ENCODE measurements at regions not wholly inside any gene's neighbourhood (a gene's known extent, or its start where the extent isn't known, plus 50 kb on each side); places are given as distances from the start of the nearest gene placed in this dataset.

GRCh38 chr3:176554791-176555654 lies 642.3 kb downstream of the TBL1XR1 start:
- no peaks in the 10 kb centered on the region for H3K36me3 ChIP-seq (ENCODE audit: control insufficient read depth, insufficient read depth, low read length)
- H3K27ac ChIP-seq (ENCODE audit: insufficient read depth, low read length, poor library complexity, severe bottlenecking) = no peak overlapping the region
- no peaks in the 10 kb centered on the region for H3K9me3 ChIP-seq (ENCODE audit: control insufficient read depth, low read length)
- no peaks in the 10 kb centered on the region for H3K4me1 ChIP-seq (ENCODE audit: control insufficient read depth, insufficient read depth, low read length, poor library complexity, severe bottlenecking)
- DNase-seq = no peak
- H3K27me3 ChIP-seq (replicated peaks; ENCODE audit: control insufficient read depth, insufficient read depth, low read length, poor library complexity, severe bottlenecking) = no peaks in the 10 kb centered on the region
- no peak overlapping the region for H3K4me3 ChIP-seq (ENCODE audit: insufficient read depth, low read depth, low read length, poor library complexity, severe bottlenecking)

- no peaks in the 10 kb centered on the region for H3K36me3 ChIP-seq (ENCODE audit: control insufficient read depth, insufficient read depth, low read length)
Measured at GRCh38 chr3:176554264-176554663, 643.0 kb downstream of the TBL1XR1 start.

DNA sequence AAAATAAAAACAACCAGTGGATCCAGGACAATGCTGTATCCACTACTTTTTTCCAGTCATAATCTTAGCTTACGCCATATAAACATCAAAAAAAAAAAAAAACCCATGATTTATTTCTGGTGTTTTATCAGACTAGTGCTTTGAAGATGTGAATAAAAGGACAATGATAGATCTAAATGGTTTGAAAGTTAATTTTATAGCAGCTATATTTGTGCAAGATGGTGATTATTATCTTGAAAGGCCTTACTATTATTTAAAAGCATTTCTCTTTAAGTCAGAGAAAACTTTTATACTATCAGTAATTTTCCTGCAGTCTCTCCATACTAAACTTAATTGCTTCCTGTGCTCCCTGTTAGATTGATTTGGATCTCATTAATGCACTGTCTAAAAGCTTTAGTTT lies 670.3 kb downstream of the TBL1XR1 start:
- Histone ChIP-seq H3K36me3 (ENCODE audit: control insufficient read depth, insufficient read depth, low read length) (no peaks in the 10 kb centered on the region), H3K4me1 (ENCODE audit: control insufficient read depth, insufficient read depth, low read length, poor library complexity, severe bottlenecking) (no peaks in the 10 kb centered on the region), H3K27me3 (replicated peaks; ENCODE audit: control insufficient read depth, insufficient read depth, low read length, poor library complexity, severe bottlenecking) (no peaks in the 10 kb centered on the region), H3K9me3 (ENCODE audit: control insufficient read depth, low read length) (no peaks in the 10 kb centered on the region), H3K4me3 (ENCODE audit: insufficient read depth, low read depth, low read length, poor library complexity, severe bottlenecking) (no peak overlapping the region), H3K27ac (ENCODE audit: insufficient read depth, low read length, poor library complexity, severe bottlenecking) (no peak overlapping the region)
- DNase-seq = no peak

More at GRCh38 chr3:176554264-176554663, 643.0 kb downstream of the TBL1XR1 start:
- H3K4me3 ChIP-seq (ENCODE audit: insufficient read depth, low read depth, low read length, poor library complexity, severe bottlenecking) = no peak overlapping the region
- no peaks in the 10 kb centered on the region for H3K4me1 ChIP-seq (ENCODE audit: control insufficient read depth, insufficient read depth, low read length, poor library complexity, severe bottlenecking)
- no peaks in the 10 kb centered on the region for H3K27me3 ChIP-seq (replicated peaks; ENCODE audit: control insufficient read depth, insufficient read depth, low read length, poor library complexity, severe bottlenecking)
- DNase-seq = no peak
- no peaks in the 10 kb centered on the region for H3K9me3 ChIP-seq (ENCODE audit: control insufficient read depth, low read length)
- H3K27ac ChIP-seq (ENCODE audit: insufficient read depth, low read length, poor library complexity, severe bottlenecking) = no peak overlapping the region

GRCh38 chr3:176526225-176526624 lies 671.1 kb downstream of the TBL1XR1 start:
- Histone ChIP-seq H3K27me3 (replicated peaks; ENCODE audit: control insufficient read depth, insufficient read depth, low read length, poor library complexity, severe bottlenecking) (no peaks in the 10 kb centered on the region), H3K4me1 (ENCODE audit: control insufficient read depth, insufficient read depth, low read length, poor library complexity, severe bottlenecking) (no peaks in the 10 kb centered on the region), H3K27ac (ENCODE audit: insufficient read depth, low read length, poor library complexity, severe bottlenecking) (no peak overlapping the region), H3K4me3 (ENCODE audit: insufficient read depth, low read depth, low read length, poor library complexity, severe bottlenecking) (no peak overlapping the region), H3K36me3 (ENCODE audit: control insufficient read depth, insufficient read depth, low read length) (no peaks in the 10 kb centered on the region), H3K9me3 (ENCODE audit: control insufficient read depth, low read length) (no peaks in the 10 kb centered on the region)
- DNase-seq = no peak

DNA sequence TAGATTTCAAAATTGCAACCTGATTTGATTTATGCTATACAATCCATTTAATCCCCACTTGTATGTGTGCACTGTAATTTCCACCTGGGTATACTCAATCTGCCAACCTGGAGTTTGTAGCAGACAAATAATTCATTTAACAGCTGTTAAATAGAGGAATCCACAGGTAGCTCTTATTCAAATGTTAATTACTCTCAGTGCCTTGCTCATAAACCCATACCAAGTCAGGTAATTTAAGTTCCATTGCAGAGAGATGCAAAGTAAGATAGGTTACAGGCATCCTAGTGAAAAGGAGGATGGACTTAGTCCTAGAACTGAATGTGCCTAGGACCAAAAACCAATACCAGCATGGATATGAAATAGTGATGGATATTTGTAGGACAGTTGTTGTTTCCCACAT lies 674.2 kb downstream of the TBL1XR1 start:
- DNase-seq = no peak
- H3K27me3 ChIP-seq (replicated peaks; ENCODE audit: control insufficient read depth, insufficient read depth, low read length, poor library complexity, severe bottlenecking) = no peaks in the 10 kb centered on the region
- H3K27ac ChIP-seq (ENCODE audit: insufficient read depth, low read length, poor library complexity, severe bottlenecking) = no peak overlapping the region
- H3K4me3 ChIP-seq (ENCODE audit: insufficient read depth, low read depth, low read length, poor library complexity, severe bottlenecking) = no peak overlapping the region
- H3K4me1 ChIP-seq (ENCODE audit: control insufficient read depth, insufficient read depth, low read length, poor library complexity, severe bottlenecking) = no peaks in the 10 kb centered on the region
- H3K9me3 ChIP-seq (ENCODE audit: control insufficient read depth, low read length) = no peaks in the 10 kb centered on the region
- H3K36me3 ChIP-seq (ENCODE audit: control insufficient read depth, insufficient read depth, low read length) = no peaks in the 10 kb centered on the region

- no peak overlapping the region for H3K27ac ChIP-seq (ENCODE audit: insufficient read depth, low read length, poor library complexity, severe bottlenecking)
- DNase-seq = no peak
Measured at GRCh38 chr3:176522436-176522835, 674.8 kb downstream of the TBL1XR1 start.

DNA sequence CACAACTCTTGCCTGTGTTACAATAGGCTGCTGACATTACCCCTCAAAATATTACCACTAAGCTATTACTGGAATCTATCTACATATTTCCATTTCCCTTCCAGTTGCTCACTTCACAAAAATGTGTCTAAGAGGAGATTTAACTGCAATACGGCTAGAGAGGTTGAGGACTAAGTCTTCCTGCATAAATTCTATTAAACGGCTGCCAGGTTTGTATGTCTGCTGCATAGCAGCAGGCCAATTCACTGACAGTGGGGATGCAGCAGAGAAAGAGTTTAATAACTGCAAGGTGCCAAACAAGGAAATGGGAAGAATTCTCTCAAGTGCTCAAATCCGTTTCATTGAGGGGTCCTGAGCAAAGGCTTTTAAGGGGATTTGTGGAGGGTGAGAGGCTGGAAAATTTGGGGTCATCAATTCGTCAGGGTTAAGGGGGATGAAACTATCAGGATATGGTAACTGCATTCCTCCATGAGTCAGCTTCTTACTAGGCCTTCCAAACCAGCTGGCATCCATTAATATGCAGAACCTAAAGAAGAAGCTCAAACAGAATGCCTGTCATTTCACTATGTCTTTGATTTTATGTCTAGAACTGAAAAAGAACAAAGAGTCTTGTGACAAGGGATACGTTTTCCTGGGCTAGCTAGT lies 675.6 kb downstream of the TBL1XR1 start:
- no peak overlapping the region for H3K4me3 ChIP-seq (ENCODE audit: insufficient read depth, low read depth, low read length, poor library complexity, severe bottlenecking)
- H3K36me3 ChIP-seq (ENCODE audit: control insufficient read depth, insufficient read depth, low read length) = no peaks in the 10 kb centered on the region
- H3K27ac ChIP-seq (ENCODE audit: insufficient read depth, low read length, poor library complexity, severe bottlenecking) = no peak overlapping the region
- H3K4me1 ChIP-seq (ENCODE audit: control insufficient read depth, insufficient read depth, low read length, poor library complexity, severe bottlenecking) = no peaks in the 10 kb centered on the region
- H3K9me3 ChIP-seq (ENCODE audit: control insufficient read depth, low read length) = no peaks in the 10 kb centered on the region
- H3K27me3 ChIP-seq (replicated peaks; ENCODE audit: control insufficient read depth, insufficient read depth, low read length, poor library complexity, severe bottlenecking) = no peaks in the 10 kb centered on the region
- no peak for DNase-seq

More at GRCh38 chr3:176522436-176522835, 674.8 kb downstream of the TBL1XR1 start:
- no peaks in the 10 kb centered on the region for H3K36me3 ChIP-seq (ENCODE audit: control insufficient read depth, insufficient read depth, low read length)
- no peaks in the 10 kb centered on the region for H3K4me1 ChIP-seq (ENCODE audit: control insufficient read depth, insufficient read depth, low read length, poor library complexity, severe bottlenecking)
- H3K27me3 ChIP-seq (replicated peaks; ENCODE audit: control insufficient read depth, insufficient read depth, low read length, poor library complexity, severe bottlenecking) = no peaks in the 10 kb centered on the region
- H3K4me3 ChIP-seq (ENCODE audit: insufficient read depth, low read depth, low read length, poor library complexity, severe bottlenecking) = no peak overlapping the region
- no peaks in the 10 kb centered on the region for H3K9me3 ChIP-seq (ENCODE audit: control insufficient read depth, low read length)

- Histone ChIP-seq H3K4me1 (ENCODE audit: control insufficient read depth, insufficient read depth, low read length, poor library complexity, severe bottlenecking) (no peaks in the 10 kb centered on the region), H3K27me3 (replicated peaks; ENCODE audit: control insufficient read depth, insufficient read depth, low read length, poor library complexity, severe bottlenecking) (no peaks in the 10 kb centered on the region), H3K9me3 (ENCODE audit: control insufficient read depth, low read length) (peaks cover 9% of the 10 kb centered on the region), H3K36me3 (ENCODE audit: control insufficient read depth, insufficient read depth, low read length) (no peaks in the 10 kb centered on the region), H3K4me3 (ENCODE audit: insufficient read depth, low read depth, low read length, poor library complexity, severe bottlenecking) (no peak overlapping the region), H3K27ac (ENCODE audit: insufficient read depth, low read length, poor library complexity, severe bottlenecking) (no peak overlapping the region)
- no peak for DNase-seq
Measured at GRCh38 chr3:176514297-176514696, 683.0 kb downstream of the TBL1XR1 start.

- H3K9me3 ChIP-seq (ENCODE audit: control insufficient read depth, low read length) = peaks cover 9% of the 10 kb centered on the region
- H3K4me3 ChIP-seq (ENCODE audit: insufficient read depth, low read depth, low read length, poor library complexity, severe bottlenecking) = no peak overlapping the region
- no peaks in the 10 kb centered on the region for H3K4me1 ChIP-seq (ENCODE audit: control insufficient read depth, insufficient read depth, low read length, poor library complexity, severe bottlenecking)
- no peaks in the 10 kb centered on the region for H3K36me3 ChIP-seq (ENCODE audit: control insufficient read depth, insufficient read depth, low read length)
- no peak for DNase-seq
- H3K27me3 ChIP-seq (replicated peaks; ENCODE audit: control insufficient read depth, insufficient read depth, low read length, poor library complexity, severe bottlenecking) = no peaks in the 10 kb centered on the region
- H3K27ac ChIP-seq (ENCODE audit: insufficient read depth, low read length, poor library complexity, severe bottlenecking) = no peak overlapping the region
Measured at GRCh38 chr3:176513604-176514003, 683.7 kb downstream of the TBL1XR1 start.

- H3K27me3 ChIP-seq (replicated peaks; ENCODE audit: control insufficient read depth, insufficient read depth, low read length, poor library complexity, severe bottlenecking) = no peaks in the 10 kb centered on the region
- H3K27ac ChIP-seq (ENCODE audit: insufficient read depth, low read length, poor library complexity, severe bottlenecking) = no peak overlapping the region
- peaks cover 9% of the 10 kb centered on the region for H3K9me3 ChIP-seq (ENCODE audit: control insufficient read depth, low read length)
- no peaks in the 10 kb centered on the region for H3K4me1 ChIP-seq (ENCODE audit: control insufficient read depth, insufficient read depth, low read length, poor library complexity, severe bottlenecking)
- H3K36me3 ChIP-seq (ENCODE audit: control insufficient read depth, insufficient read depth, low read length) = no peaks in the 10 kb centered on the region
- H3K4me3 ChIP-seq (ENCODE audit: insufficient read depth, low read depth, low read length, poor library complexity, severe bottlenecking) = no peak overlapping the region
- no peak for DNase-seq
Measured at GRCh38 chr3:176512037-176512436, 685.2 kb downstream of the TBL1XR1 start.
